ENCODE measurements at regions not wholly inside any gene's neighbourhood (a gene's known extent, or its start where the extent isn't known, plus 50 kb on each side); places are given as distances from the start of the nearest gene placed in this dataset.

- DNase-seq (ENCODE audit: low read depth), result peak; percentile 64
Measured at GRCh38 chr2:13006829-13007717, 290.3 kb downstream of the TRIB2 start.

GRCh38 chr2:13009027-13009642 lies 292.4 kb downstream of the TRIB2 start:
- peak; percentile 26 for DNase-seq (ENCODE audit: low read depth)

- no peak for DNase-seq (ENCODE audit: low read depth)
Measured at GRCh38 chr2:13010283-13010682, 293.5 kb downstream of the TRIB2 start.

- DNase-seq (ENCODE audit: low read depth), result no peak
Measured at GRCh38 chr2:13014783-13015182, 298.0 kb downstream of the TRIB2 start.

- no peak for DNase-seq (ENCODE audit: low read depth)
Measured at GRCh38 chr2:13015532-13016320, 299.0 kb downstream of the TRIB2 start.

GRCh38 chr2:13018490-13018889 lies 301.8 kb downstream of the TRIB2 start:
- no peak for DNase-seq (ENCODE audit: low read depth)

- DNase-seq (ENCODE audit: low read depth), result no peak
Measured at GRCh38 chr2:13019781-13020180, 303.0 kb downstream of the TRIB2 start.

GRCh38 chr2:13020469-13020868 lies 303.7 kb downstream of the TRIB2 start:
- no peak for DNase-seq (ENCODE audit: low read depth)

- no peak for DNase-seq (ENCODE audit: low read depth)
Measured at GRCh38 chr2:13021470-13021957, 304.8 kb downstream of the TRIB2 start.

- DNase-seq (ENCODE audit: low read depth), result no peak
Measured at GRCh38 chr2:13030606-13031005, 313.9 kb downstream of the TRIB2 start.

- no peak for DNase-seq (ENCODE audit: low read depth)
Measured at GRCh38 chr2:13034861-13035260, 318.1 kb downstream of the TRIB2 start.

- no peak for DNase-seq (ENCODE audit: low read depth)
Measured at GRCh38 chr2:13035866-13036265, 319.1 kb downstream of the TRIB2 start.

GRCh38 chr2:13040043-13040442 lies 323.3 kb downstream of the TRIB2 start:
- no peak for DNase-seq (ENCODE audit: low read depth)

- DNase-seq (ENCODE audit: low read depth), result peak; percentile 14
Measured at GRCh38 chr2:13046557-13047165, 329.9 kb downstream of the TRIB2 start.

- DNase-seq (ENCODE audit: low read depth), result no peak
Measured at GRCh38 chr2:13050764-13051163, 334.0 kb downstream of the TRIB2 start.

- DNase-seq (ENCODE audit: low read depth), result no peak
Measured at GRCh38 chr2:13052547-13052946, 335.8 kb downstream of the TRIB2 start.

- DNase-seq (ENCODE audit: low read depth), result peak; percentile 9
Measured at GRCh38 chr2:13056259-13056843, 339.6 kb downstream of the TRIB2 start.

- DNase-seq (ENCODE audit: low read depth), result no peak
Measured at GRCh38 chr2:13057671-13058070, 340.9 kb downstream of the TRIB2 start.

- no peak for DNase-seq (ENCODE audit: low read depth)
Measured at GRCh38 chr2:13066676-13067075, 349.9 kb downstream of the TRIB2 start.

- DNase-seq (ENCODE audit: low read depth), result no peak
Measured at GRCh38 chr2:13067508-13067907, 350.8 kb downstream of the TRIB2 start.

GRCh38 chr2:13089971-13090370 lies 373.2 kb downstream of the TRIB2 start:
- no peak for DNase-seq (ENCODE audit: low read depth)
